Progenitor cell of endocrine pancreas (in vitro differentiated cells): ENCODE measurements at regions not wholly inside any gene's neighbourhood (a gene's known extent, or its start where the extent isn't known, plus 50 kb on each side); places are given as distances from the start of the nearest gene placed in this dataset.

Experiments used
- DNase-seq: peaks from one replicate; pipeline ENCODE4 v3.0.0; 2021; ENCODE audit warnings: low spot score; ENCODE audit not compliant: unreplicated experiment
- H3K27ac Mint-ChIP-seq: 2 replicates; pipeline ENCODE4 v1.8.0; 2021; ENCODE audit warnings: mild to moderate bottlenecking, moderate library complexity, mixed read lengths
- H3K27me3 Mint-ChIP-seq: 2 replicates; pipeline ENCODE4 v1.8.0; 2021; ENCODE audit warnings: mixed read lengths
- H3K36me3 Mint-ChIP-seq: 2 replicates; pipeline ENCODE4 v1.8.0; 2022; ENCODE audit warnings: mixed read lengths; ENCODE audit not compliant: insufficient read depth
- H3K4me1 Mint-ChIP-seq: 2 replicates; pipeline ENCODE4 v1.8.0; 2021; ENCODE audit warnings: low read depth, mixed read lengths
- H3K4me3 Mint-ChIP-seq: 2 replicates; pipeline ENCODE4 v1.8.0; 2021; ENCODE audit warnings: low read depth, mild to moderate bottlenecking, moderate library complexity, mixed read lengths
- H3K9me3 Mint-ChIP-seq: 2 replicates; pipeline ENCODE4 v1.8.0; 2021; ENCODE audit warnings: low read depth, mixed read lengths
- TF ChIP-seq, protein P1 (sequence below): fragments of 200-600 bp; sonication (generic); IDR thresholded peaks from one replicate; pipeline ENCODE4 v1.5.0; 2021; ENCODE audit warnings: antibody characterized with exemption, mild to moderate bottlenecking; ENCODE audit not compliant: unreplicated experiment

DNA sequence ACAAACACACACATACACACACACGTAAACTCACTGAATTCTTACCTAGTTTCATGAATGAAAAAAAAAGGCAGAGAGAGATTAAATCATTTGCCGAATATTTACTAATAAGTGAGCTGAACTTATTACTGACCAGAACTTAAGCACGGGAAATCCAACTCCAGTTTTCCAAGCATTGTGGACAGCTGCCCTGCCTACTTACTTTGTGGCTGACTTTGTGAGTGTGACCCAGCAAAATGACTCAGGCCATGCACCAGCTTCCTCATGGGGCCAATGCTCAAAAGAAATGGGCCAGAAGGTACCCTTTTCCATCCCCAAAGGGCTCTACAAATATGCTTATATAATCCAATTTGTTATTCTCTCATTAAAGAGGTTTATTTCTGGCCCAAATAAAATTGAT is 87.4 kb upstream of the RHOBTB1 start:
- Mint-ChIP-seq H3K4me1 (no peaks in the 10 kb centered on the region), H3K27me3 (peaks cover 4% of the 10 kb centered on the region), H3K27ac (no peak overlapping the region), H3K36me3 (no peaks in the 10 kb centered on the region), H3K9me3 (no peaks in the 10 kb centered on the region), H3K4me3 (no peak overlapping the region)
- no peak for DNase-seq
- TF ChIP-seq, protein P1, sequence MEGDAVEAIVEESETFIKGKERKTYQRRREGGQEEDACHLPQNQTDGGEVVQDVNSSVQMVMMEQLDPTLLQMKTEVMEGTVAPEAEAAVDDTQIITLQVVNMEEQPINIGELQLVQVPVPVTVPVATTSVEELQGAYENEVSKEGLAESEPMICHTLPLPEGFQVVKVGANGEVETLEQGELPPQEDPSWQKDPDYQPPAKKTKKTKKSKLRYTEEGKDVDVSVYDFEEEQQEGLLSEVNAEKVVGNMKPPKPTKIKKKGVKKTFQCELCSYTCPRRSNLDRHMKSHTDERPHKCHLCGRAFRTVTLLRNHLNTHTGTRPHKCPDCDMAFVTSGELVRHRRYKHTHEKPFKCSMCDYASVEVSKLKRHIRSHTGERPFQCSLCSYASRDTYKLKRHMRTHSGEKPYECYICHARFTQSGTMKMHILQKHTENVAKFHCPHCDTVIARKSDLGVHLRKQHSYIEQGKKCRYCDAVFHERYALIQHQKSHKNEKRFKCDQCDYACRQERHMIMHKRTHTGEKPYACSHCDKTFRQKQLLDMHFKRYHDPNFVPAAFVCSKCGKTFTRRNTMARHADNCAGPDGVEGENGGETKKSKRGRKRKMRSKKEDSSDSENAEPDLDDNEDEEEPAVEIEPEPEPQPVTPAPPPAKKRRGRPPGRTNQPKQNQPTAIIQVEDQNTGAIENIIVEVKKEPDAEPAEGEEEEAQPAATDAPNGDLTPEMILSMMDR: no peak

DNA sequence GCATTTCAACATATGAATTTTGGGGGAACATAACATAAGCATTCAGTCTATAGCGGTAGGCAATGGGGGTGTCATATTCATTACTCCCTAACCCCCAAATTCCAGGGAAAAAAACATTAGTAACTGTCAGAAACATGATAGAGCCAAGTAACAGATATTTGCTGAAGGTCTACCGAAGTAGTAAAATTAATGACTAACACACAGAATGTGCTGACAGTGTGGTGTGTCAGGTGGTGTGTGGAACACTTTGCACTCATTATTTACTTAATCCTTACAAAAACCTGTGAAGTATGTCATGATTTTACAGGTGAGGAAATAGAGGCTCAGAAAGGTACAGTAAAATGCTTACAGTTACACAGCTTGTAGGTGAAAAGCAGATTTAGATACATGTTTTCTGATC is 85.4 kb upstream of the RHOBTB1 start:
- DNase-seq: no peak
- Mint-ChIP-seq H3K9me3 (no peaks in the 10 kb centered on the region), H3K27ac (no peak overlapping the region), H3K36me3 (no peaks in the 10 kb centered on the region), H3K27me3 (peaks cover 4% of the 10 kb centered on the region), H3K4me3 (no peak overlapping the region), H3K4me1 (no peaks in the 10 kb centered on the region)
- TF ChIP-seq, protein P1: no peak

DNA sequence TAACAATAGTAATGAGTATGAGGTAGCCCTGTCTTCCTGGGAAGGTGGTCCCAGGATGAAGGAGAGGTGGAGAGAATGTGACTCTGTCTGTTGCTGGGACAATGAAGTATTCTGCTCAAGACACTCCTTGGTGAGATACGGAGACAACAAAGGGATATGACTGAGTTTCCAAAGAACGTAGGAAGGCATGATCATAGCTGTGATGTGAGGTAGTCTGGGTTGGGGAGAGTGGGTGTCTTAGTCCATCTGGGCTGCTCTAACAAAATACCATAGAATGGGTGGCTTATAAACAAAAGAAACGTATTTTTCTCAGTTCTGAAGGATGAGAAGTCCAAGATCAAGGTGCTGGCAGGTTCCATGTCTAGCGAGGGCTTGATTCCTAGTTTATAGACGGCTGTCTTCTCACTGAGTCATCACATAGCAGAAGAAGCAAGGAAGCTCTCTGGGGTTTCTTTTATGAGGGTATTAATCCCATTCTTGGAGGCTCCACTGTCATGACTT is 84.9 kb upstream of the RHOBTB1 start:
- Mint-ChIP-seq H3K4me1 (no peaks in the 10 kb centered on the region), H3K36me3 (no peaks in the 10 kb centered on the region), H3K27me3 (peaks cover 4% of the 10 kb centered on the region), H3K4me3 (no peak overlapping the region), H3K9me3 (no peaks in the 10 kb centered on the region), H3K27ac (no peak overlapping the region)
- no peak for DNase-seq
- TF ChIP-seq, protein P1: no peak

DNA sequence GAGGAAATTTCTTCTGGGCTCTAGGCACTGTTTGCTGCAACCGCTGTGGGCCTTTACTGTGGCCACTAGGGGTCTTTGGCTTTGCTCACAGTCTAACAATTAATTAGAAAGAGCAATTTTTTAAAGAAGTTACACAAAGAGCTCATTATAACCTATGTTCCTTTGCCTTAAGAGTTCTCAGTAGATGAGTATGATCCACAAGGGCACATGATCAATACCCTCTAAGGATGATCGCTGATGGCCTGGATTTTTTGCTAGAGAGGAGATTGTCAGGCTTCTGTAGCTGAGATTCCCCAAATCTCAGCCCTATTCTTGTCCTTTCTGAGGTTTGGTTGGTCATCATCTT is 80.8 kb upstream of the RHOBTB1 start:
- peaks cover 11% of the 10 kb centered on the region for H3K4me1 Mint-ChIP-seq
- H3K27ac Mint-ChIP-seq: no peak overlapping the region
- no peaks in the 10 kb centered on the region for H3K36me3 Mint-ChIP-seq
- H3K27me3 Mint-ChIP-seq: peaks cover 4% of the 10 kb centered on the region
- H3K4me3 Mint-ChIP-seq: no peak overlapping the region
- no peaks in the 10 kb centered on the region for H3K9me3 Mint-ChIP-seq
- no peak for DNase-seq
- TF ChIP-seq, protein P1: peak; percentile 80

DNA sequence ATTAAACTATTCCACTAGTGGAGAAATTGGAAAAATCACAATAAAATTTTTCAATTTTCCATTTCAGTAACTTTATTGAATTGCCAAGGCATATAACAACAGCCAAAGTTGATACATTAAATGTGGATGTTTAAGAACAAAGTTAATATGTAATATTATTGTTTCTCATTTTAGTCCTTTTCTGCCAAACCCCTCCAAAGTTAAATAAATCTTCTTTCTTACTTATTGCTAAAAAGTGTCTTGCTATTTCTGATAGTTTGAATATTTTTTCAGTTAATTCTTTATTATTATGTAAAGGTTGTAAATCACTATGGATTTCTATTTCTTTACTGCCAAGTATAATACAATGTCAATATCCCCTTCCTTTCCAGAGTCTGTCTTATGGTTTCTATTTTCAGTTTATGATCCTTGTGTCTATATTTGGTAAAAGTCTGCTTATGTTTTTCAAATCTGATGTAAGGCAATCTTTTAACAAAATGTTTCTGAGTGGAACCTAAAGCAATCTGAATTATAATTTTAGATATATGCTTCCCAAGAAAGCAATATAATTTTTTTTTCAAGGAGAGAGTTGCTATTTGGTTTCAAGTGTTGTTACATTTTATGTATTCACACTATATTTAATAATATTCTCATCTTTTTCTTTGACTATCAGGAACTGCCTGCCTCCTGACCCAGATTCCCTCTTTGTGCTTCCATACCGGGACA is 80.3 kb upstream of the RHOBTB1 start:
- peaks cover 3% of the 10 kb centered on the region for H3K9me3 Mint-ChIP-seq
- peaks cover 11% of the 10 kb centered on the region for H3K4me1 Mint-ChIP-seq
- H3K4me3 Mint-ChIP-seq: no peak overlapping the region
- no peaks in the 10 kb centered on the region for H3K36me3 Mint-ChIP-seq
- DNase-seq: no peak
- no peak overlapping the region for H3K27ac Mint-ChIP-seq
- TF ChIP-seq, protein P1: no peak
- H3K27me3 Mint-ChIP-seq: peaks cover 4% of the 10 kb centered on the region
